Activated CD8-positive, alpha-beta memory T cell treated with anti-CD3 and anti-CD28 coated beads, Interleukin-2, amount 50 U/mL, for 4 hours (primary cell): ENCODE measurements at regions not wholly inside any gene's neighbourhood (a gene's known extent, or its start where the extent isn't known, plus 50 kb on each side); places are given as distances from the start of the nearest gene placed in this dataset.
"Not testable (repeated sequence)": the region's sequence is repeated elsewhere in the genome, so short reads cannot be mapped to it uniquely, and the experiment has no call there.

Experiments used
- DNase-seq: peaks from one replicate; pipeline ENCODE4 v3.0.0-alpha.2; 2020

DNA sequence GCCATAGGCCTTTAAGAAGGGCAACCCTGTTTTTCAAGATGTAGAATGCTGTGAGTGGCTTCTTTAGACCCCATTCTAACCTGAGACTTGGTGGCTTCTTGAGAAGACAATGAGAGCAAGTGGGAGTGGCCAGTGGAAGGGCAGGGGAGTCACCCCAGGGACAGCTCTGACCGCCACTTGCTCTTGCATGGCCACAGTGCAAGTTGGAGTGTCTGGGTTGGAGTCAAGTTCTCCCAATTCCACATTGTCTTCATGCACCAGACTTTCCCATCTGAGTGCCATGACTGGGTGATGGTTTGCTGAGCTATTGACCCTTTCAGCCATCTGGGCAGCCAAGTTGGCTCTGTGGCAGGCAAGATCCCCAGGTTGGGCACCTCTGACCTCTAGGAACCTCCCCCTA is 148.0 kb upstream of the SKOR2 start:
- no peak for DNase-seq

DNA sequence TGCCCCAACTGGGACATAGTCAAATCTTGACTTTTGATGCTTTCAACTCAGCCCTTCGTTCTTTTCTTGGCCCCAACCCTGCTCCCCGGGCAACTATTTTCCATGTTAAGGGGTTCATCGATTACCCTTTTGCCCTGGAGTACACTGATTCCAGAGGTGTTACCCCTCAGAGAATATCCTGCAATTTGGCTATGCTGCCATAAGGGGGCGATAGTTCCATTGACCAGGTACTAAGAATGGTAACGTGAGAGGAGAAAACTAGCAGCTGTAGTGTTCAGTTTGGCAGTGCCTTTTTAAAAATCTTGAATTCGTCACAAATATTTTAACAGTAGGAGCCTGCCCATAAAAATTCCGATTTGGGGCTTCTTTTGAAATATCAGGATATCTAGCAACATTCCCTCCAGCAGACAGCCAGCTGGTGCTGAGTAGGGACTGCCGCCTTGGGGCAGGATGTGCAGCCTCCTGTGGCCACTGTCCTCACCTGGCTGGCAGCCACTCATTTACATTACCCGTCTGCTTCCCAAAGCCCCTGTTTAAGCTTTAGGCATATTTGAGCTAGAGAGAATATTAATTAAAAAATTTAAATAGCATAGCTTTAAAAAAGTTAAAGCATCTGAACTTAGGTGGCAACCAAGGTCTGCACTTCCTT is 146.3 kb upstream of the SKOR2 start:
- DNase-seq, result no peak

DNA sequence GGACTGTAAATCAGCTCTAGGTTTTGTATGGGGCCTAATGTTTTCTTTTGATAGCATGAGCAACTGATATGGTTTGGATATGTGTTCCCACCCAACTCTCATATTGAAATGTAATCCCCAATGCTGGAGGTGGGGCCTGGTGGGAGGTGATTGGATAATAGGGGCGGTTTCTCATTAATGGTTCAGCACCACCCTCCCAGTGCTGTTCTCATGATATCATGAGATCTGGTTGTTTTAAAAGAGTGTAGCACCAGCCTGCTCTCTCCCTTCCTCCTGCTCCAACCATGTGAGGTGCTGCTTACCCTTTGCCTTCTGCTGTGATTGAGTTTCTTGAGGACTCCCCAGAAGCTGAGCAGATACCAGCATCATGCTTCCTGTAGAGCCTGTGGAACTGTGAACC is 140.2 kb upstream of the SKOR2 start:
- no peak for DNase-seq

DNA sequence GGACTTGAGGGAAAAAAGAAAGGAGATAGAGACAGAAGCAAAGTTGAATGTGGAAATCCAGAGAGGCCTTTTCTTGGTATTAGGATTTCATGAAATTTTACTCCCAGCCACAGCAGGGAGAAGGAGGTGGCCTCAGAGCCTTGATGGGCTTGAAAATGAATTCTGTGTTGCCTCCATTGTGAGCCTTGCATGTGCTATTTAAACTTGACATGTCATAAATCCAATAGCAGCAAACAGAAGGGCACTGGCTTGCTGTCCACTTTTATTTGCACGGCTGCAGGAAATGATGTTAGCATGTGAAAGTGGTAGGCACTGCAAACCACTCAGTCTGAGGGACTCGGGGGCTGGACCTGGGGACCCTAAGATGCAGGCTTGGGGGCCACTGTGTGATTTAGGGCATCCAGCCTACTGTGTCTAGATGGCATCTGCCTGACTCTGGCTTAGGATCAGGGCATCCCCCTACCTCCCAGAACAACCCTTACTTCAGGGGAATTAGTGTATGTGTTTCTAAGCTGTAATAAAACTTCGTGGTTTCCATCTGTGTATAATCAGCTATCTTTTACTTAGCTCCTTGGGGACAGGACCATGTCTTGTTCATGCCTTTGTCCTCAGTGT is 139.1 kb upstream of the SKOR2 start:
- no peak for DNase-seq

DNA sequence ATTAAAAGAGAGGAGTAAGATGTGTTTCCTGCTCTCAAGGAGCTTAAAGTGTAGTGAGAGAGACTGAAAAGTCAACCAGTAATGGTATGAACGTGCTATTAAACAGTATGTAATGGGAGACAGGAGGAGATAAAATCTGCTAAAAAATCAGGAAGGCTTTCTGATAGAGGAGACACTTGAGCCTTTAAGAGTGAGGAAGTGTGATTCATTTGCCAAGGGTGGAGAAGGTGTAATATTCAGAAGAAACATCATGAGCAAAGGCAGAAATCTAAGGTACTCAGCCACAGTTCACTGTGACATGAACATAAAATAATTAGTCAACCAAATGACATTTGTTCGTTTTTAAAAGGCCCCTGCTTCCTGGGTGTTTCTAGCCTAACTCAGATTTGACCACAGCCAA is 137.8 kb upstream of the SKOR2 start:
- DNase-seq, result no peak

DNA sequence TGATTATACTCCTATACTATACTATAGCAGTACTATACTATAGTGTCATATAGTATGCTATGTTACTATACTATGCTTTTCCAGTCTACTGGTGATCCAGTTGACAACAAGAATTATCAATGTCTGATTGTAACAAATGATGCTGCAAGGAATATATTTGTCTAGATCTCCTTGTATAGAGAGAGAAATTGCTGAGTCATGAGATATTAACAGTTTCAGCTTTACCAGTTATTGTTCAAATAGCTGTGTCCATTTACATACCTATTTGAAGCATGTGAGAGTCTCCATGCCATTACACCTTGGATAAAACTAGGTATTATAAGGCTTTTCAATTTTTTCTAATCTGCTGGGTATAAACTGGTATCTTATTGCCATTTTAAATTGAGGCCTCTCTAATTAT is 136.4 kb upstream of the SKOR2 start:
- DNase-seq, result no peak

DNA sequence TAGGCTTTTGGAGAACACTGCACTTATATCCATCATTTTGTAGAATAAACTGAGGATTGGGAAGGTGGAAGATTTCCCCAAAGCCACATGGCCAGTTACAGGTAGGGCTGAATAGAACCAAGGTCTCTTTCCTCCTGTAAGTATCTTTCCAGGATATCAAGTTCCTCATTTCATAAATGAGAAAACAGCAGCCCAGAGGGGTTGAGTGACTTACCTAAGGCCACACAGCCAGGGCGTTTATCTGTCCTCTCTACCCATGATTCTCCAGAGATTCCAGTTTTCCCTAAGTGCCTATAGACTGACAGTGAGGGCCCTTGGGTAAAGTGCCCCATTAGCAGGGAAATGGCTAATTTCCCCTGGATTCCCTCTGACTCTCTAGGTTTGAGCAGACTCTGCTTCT is 132.3 kb upstream of the SKOR2 start:
- no peak for DNase-seq

DNA sequence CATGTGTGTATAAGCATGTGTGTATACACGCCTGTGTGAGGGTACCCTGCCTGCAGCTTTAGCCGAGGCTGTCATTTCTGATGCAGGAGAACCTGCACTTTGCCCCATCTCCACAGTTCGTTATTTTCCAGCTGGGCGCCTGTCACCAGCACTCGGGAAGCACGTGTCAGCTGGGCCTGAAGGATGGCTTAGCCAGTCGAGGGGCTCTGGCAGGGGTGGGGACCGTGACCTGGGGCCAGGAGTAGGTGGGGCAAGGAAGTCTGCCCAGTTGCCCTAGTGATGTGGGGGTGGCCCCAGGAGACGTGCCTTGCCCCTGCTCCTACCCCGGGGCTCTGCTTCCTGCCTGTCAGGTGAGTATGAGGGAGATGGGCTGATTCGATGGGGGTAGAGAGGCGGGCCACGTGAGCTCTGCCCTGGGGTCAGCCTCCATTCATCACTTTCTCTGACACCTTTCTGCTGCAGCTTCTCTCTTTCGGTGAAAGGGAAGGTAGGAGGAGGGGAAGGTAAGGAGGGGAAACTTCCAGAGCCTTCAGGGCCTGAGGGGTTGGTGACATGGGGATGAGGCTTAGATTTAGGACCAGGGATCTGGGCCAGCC is 130.6 kb upstream of the SKOR2 start:
- DNase-seq, result no peak

DNA sequence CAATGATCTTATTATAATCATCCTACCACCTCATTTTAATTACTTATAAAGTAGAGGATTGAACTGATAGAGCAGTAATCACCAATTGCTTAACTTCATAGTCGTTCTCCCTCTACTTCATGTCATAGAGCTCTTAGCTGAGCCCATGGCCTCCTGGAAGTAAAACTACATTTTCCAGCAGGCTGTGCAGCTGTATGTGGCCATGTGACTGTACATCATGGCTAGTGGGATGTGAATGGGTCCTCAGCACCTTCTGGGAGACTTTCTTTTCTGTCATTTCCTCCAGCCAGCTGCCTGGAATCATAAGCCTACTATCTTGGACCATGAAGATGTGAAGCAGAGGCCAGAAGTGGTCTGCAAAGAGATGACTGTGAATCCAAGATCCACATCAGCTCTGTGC is 128.7 kb upstream of the SKOR2 start:
- no peak for DNase-seq

DNA sequence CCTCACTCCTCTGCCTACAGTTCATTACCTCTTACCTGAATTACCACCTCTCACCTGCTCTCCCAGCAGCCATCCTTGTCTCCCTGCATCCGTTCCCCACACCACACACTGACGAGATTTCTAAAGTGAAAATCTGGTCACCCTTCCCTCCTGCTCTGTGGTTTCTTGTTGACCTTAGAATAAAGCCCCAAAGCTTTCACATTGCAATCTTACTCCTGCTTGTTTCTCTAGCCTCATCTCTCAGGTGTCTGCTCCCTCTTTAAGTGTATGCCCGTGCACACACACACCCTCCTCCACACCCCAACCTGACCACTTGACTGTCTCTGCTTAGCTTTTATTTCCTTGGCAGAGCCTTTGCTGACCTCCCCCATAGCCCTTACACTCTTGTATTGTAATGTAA is 122.0 kb upstream of the SKOR2 start:
- DNase-seq, result no peak

DNA sequence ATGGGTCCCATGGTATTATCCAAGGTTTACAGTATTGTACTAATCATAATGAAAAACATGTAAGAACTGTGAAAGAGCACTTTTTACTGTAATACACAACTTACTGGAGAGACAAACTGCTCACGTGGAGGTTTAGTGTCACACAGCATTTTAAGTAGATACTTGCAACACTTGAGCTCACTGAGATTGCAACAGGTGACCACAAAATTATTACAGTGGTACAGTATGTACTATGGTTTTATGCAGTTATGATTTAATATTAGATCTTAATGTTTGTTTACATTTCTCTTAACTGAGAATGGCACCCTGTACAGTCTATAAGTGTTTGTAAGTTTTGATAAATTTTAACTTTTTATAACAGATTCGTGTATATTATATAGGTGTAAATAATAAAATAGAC is 118.6 kb upstream of the SKOR2 start:
- DNase-seq, result no peak

DNA sequence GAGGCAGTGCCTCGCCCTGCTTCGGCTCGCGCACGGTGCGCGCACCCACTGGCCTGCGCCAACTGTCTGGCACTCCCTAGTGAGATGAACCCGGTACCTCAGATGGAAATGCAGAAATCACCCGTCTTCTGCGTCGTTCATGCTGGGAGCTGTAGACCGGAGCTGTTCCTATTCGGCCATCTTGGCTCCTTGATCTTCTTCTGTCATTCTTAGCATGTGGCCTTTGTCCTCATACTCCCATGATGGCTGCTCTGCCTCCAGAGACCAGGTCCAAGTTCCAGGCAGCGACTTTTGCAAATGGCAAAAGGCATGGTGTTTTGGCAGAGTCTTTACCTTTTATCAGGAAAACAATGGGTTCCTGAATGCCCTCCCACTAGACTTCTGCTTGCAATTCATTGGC is 102.6 kb upstream of the SKOR2 start:
- not testable (repeated sequence) for DNase-seq

DNA sequence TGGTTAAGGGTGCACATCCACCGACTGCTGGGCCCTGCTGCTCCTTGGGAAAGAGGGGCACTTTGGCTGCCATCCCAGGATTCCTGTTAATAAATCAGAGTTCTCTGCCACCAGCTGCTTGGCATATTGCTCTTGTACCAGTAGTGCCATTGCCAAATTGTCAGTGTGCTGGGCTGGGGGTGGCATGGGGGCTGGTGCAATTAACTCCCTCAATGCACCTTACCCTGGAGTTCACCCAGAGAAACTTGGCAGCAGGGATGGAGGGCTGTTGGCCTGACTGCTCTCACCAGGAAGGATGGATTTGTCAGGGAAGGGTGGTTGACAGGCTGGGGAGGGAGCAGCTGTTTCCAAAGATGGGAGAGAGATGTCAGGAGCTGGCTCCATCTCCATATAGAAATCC is 94.6 kb upstream of the SKOR2 start:
- DNase-seq, result no peak

DNA sequence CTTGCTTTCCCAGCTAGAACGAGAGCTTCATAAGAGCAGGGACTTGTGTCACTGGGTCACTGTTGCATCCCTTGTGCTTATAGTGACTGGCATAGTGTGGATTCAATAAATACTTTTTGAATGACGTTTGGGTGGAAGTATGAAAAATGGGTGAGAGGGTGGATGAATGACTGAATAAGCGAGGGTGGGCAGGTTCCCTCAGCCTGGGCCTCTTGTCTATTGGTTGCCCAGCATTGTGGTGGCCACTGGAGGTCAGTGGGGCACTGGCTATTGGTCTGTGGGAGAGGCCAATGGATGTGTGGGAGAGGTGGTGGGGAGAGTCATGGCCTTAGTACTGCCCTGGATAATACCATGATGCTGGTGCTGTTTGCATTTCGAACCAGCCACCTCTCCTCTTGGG is 93.8 kb upstream of the SKOR2 start:
- DNase-seq, result no peak

DNA sequence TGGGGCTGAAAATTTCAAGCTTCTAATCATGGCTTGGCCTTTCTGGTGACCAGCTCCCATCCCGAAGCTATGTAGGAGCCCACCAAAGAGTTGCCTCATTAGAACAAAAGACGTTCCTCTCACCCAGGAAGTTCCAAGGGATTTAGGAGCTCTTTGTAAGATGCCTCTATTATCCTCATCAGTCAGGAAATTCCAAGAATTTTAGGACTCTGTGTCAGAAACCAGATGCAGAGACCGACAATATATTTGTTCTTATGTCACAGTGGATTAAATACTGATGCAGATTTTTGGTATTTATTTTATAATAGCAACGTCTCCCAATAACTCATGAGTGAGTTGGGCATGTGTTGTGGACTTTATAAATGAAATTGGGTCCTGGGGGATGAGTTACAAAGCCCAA is 91.8 kb upstream of the SKOR2 start:
- DNase-seq, result no peak

DNA sequence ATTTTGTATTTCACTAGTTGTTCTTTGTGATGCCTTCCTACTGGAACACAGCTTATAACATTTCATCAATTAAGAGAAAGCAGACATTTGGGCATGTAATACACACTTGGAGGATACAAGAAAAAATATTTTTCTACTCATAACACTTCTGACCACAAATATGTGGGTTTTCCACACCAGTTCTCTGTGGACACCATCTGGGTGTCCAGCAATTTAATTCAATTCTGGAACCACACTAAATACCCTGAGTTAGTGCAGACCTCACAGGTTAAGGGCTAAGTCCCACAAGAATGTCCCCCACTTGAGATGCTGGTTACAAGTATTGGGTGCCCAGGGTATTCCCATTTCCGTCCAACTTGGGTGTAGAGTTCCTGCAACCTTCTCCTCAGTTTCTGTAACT is 91.1 kb upstream of the SKOR2 start:
- DNase-seq, result no peak

DNA sequence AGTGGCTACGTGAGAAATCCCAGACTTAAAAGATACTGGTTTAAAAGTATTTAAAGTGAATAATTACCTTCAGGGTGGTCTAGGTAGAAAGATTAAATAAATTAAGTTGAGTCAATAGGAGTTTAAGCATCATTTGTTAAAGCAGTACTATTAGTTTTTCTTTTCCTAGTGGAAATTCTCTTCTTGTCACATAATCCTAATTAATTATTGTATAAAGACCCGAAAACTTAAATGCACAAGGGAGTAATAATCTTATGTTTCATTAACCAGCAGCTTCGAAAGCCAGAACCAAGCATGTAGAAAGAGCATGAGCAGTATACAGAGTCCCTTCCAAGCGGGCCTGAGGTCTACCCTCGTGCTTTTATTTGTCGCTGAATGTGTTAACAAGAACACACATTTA is 90.2 kb upstream of the SKOR2 start:
- DNase-seq, result no peak

DNA sequence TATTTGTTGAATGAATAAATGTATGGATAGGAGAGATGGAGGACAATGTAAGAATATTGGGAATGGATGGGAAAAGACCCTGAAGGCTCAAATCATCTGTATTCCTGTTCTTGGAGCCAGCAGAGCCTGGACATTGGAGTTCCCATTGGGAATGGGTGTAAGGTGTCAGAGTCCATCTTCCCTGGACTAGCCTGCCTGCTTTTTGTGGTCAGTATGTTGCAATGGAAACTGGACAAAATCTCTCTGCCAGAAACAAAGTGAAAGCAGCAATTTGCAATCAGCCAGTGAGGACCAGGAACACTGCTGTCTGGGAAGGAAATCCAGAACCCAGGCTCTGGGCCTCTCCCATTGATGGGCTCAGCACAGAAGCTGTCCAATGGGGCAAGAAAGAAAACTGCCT is 83.5 kb upstream of the SKOR2 start:
- DNase-seq, result no peak

DNA sequence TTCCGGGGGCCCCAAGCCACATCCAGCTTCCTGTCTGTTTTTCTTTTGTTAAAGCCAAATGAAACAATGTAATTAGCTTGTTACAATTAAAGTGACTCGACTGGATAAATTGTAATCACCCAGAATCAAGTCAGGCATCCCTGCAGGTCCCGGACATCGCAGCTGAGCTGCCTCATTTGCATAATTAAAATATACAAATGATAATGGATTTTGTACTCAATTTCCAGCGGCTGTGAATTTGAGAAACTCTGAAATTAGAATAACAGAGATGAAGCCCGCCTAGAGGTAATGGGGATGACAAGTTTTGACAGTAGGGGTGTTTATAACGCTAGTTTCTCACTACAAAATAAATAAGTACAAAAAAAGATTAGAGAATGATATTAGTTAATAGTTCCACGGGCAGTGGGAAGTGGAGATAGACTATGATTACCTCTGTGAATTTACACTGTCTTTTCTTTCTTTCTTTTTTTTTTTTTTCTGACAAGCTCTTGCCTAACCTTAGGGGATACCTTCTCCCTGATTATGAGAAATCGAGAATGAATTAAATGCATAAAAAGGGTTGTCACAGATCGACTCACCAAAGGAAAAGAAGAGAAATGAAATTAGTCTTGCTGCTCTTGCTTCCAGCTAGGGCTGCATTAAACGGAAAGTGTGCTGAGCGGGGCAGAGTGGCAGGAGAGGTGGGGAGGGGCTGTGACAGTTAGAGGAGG is 82.6 kb upstream of the SKOR2 start:
- DNase-seq, result no peak

DNA sequence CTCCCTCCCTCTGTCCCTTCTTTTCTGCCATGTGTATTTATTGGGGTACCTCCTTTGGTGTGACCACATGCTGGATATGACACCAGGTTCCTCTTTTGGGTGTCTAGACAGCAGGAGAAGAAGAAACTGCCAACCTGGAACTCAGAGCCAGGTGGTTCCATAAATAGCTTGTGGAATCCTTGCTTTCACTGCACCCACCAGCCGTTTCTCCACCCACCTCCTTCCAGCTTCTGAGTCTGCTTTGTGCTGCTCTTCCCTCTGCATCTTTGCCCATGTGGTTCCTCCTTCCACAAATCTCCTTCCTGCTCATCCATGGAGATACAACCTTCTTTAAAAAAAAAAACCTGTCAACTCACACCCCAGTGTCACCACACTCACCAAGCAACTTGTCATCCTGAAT is 80.2 kb upstream of the SKOR2 start:
- no peak for DNase-seq

DNA sequence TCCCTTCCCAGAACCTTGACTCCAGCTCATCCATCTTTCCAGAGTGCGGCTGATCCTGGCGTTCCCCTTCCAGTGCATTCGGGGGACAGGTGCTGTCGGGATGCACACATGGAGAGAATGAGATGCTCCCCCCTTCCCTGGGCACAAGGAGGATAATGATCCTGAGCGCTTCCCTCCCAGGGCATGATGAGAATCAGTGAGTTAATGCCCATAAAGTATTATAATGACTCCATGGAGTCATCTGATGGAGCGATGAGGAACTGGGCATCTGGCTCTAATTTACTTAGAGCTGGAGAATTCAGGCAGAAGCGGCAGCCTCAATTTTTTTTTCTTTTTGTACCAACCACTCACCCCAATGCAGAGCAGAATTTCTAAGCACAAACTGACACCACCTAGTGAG is 79.6 kb upstream of the SKOR2 start:
- DNase-seq, result no peak

DNA sequence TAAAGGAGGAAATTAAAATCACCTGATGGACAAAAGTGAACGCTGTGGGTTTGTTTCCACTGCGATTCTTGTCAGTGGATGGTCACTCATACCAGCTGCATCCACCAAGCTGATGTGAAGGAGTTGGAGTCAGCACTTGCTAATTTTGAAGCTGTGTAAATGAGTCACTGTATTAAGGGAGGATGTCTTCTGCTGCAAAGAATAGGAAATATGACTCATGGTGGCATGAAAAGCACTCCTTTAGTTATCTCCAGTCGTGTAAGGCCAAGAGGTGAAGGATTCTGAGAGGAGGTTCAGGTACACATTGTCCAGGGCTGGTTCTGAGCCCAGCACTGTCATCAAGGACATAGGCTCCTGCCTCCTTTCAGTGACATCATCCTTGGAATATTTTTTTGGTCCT is 71.7 kb upstream of the SKOR2 start:
- DNase-seq, result no peak

DNA sequence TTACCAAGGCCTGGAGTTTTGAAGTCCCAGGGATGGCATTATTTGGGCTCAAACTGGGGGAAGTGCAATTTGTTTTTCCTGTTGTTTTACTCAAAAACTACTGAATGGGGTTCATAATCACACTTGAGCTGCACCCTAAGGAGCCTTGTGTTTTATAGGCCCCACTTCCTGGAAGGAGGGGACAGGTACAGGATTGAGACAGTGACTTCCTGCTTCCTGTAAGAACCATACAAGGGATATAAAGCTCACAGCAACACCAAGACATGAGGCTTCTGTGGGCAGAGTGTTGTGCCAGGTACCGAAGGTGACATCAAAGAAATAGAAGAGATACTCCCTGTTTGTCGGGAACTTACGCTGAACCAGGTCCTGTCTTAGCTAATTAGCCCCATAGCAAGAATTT is 70.4 kb upstream of the SKOR2 start:
- DNase-seq, result no peak

DNA sequence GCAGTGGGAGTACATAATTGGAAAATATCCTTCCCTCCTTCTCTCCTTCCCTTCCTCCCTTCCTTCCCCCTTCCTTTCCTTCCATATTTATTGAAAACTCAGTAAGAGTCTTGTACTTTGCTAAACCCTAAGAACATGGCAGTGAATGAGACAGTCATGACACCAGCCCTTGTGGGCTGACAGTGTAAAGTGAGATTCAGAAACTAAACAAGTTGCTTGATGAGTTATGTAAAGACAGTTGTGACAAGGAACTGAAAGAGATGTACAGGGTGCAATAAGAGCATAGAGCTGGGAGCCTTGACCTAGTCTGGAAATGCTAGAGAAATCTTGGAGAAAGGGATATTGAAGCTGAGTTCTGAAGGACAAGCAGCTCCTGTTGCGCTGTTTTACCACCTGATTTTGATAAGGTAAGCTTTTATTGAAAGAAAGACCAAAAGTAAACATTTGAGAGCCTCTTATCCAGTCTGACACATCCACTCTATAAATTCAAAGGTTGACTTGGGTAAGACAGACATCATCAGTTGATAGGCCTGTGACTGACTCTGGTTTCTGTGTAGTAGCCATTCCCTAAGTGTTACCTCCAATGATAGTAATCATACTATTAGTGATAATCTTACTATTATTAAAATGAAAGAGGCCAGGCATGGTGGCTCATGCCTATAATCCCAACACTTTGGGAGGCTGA is 66.5 kb upstream of the SKOR2 start:
- no peak for DNase-seq
